ENCODE measurements at regions not wholly inside any gene's neighbourhood (a gene's known extent, or its start where the extent isn't known, plus 50 kb on each side); places are given as distances from the start of the nearest gene placed in this dataset.
"Not testable (repeated sequence)": the region's sequence is repeated elsewhere in the genome, so short reads cannot be mapped to it uniquely, and the experiment has no call there.

- no peak for DNase-seq (ENCODE audit: low read depth)
Observed at GRCh38 chr1:229856009-229856650, 210.9 kb upstream of the GALNT2 start.

DNA sequence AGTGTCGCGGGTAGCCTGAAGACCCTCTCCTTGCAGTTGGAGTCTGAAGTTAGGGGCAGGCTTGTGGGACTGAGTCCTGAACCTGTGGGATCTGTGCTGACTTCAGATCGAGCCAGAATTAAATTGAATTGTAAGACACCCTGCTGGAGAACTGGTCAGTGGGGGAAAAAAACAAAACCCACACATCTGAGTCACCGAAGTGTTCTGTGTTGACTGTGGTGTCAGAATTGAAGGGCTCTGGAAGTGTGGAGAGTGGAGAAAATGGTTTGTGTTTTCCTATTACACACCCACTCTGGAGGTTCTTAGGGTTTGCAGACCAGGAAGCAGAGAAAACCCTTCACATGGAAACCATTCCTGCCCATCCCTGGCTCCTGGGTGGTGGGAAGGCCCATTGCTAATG, 209.5 kb upstream of the GALNT2 start:
- peak; percentile 40 for DNase-seq (ENCODE audit: low read depth)

- no peak for DNase-seq (ENCODE audit: low read depth)
Observed at GRCh38 chr1:229859026-229859425, 208.0 kb upstream of the GALNT2 start.

- no peak for DNase-seq (ENCODE audit: low read depth)
Observed at GRCh38 chr1:229860926-229861325, 206.1 kb upstream of the GALNT2 start.

GRCh38 chr1:229862017-229862774, 204.8 kb upstream of the GALNT2 start:
- peak; percentile 20 for DNase-seq (ENCODE audit: low read depth)

- no peak for DNase-seq (ENCODE audit: low read depth)
Observed at GRCh38 chr1:229863651-229864545, 203.1 kb upstream of the GALNT2 start.

- no peak for DNase-seq (ENCODE audit: low read depth)
Observed at GRCh38 chr1:229864686-229865230, 202.3 kb upstream of the GALNT2 start.

DNA sequence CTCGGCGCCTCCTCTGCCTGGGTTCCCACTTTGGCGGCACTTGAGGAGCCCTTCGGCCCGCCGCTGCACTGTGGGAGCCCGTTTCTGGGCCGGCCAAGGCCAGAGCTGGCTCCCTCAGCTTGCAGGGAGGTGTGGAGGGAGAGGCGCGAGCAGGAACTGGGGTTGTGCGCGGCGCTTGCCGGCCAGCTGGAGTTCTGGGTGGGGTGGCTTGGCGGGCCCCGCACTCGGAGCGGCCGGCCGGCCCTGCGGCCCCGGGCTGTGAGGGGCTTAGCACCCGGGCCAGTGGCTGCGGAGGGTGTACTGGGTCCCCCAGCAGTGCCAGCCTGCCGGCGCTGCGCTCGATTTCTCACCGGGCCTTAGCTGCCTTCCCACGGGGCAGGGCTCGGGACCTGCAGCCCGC, 201.7 kb upstream of the GALNT2 start:
- DNase-seq (ENCODE audit: low read depth): not testable (repeated sequence)

DNA sequence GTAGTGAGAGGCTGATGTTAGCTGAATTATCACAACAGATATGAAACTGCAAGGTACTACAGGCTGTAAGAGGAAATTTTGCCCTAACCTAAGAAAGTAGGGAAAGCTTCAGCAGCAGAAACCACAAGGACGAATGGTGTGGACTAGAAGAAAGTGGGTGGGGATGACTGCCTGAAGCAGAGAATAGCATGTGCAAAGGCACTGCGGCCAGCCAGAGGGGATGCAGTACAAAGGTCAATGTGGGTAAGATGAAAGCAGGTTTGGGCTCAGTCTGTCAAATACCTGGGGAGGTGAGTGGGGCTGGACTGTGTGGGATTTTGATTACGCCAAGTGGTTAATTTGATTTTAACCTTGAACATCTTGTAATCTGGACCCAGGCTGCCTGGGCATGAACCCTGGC, 199.3 kb upstream of the GALNT2 start:
- DNase-seq (ENCODE audit: low read depth): no peak

- no peak for DNase-seq (ENCODE audit: low read depth)
Observed at GRCh38 chr1:229869240-229869639, 197.8 kb upstream of the GALNT2 start.

- DNase-seq (ENCODE audit: low read depth): no peak
Observed at GRCh38 chr1:229869687-229870086, 197.4 kb upstream of the GALNT2 start.

GRCh38 chr1:229870381-229870780, 196.7 kb upstream of the GALNT2 start:
- DNase-seq (ENCODE audit: low read depth): no peak

DNA sequence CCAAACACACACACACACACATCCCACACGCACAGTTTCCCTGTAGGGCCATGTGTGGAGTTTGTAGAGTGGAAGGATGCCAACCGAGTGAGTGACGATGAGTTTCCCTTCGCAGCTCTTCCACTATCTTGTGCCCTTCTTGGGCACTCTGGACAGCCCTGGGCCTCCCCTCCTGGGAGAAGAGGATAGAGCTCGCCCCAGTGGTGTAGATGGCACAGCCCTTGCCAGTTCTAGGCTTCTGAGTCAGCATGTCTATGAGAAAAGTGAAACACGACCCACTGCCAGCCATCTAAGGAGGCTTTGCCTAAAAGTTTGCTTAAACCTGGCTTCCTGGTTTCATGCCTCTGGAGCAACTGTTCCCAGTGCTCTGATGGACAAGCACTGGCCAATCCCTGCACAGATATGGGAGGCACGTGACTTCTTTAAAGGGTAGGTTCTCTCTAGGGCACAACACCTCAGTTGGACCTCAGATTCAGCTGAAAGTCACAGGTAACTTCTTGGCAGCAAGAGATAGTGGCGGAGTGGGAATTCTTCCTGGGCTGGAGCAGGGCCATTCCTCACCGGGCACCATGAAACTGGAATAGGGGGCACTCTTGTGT, 195.9 kb upstream of the GALNT2 start:
- DNase-seq (ENCODE audit: low read depth): no peak

- peak; percentile 33 for DNase-seq (ENCODE audit: low read depth)
Observed at GRCh38 chr1:229874136-229874535, 192.9 kb upstream of the GALNT2 start.

DNA sequence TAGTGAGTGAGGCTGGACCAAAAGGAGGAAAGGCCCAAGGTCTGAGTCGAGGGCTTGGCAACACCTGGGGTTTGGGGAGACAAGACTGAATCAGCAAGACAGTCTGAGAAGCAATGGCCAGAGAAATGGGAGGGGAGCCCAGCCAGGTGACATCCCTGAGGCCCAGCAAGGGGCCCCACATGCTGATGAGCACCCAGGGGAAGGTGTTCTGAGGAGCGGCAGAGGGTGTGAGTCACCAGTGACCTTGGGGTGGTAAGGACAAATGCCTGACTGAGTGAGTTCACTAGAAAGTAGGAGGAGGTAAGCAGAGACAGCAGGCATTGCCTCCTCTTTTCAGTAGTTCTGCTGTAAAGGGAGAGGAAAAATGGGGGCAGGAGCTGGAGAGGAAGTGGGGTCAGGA, 192.4 kb upstream of the GALNT2 start:
- peak; percentile 29 for DNase-seq (ENCODE audit: low read depth)

DNA sequence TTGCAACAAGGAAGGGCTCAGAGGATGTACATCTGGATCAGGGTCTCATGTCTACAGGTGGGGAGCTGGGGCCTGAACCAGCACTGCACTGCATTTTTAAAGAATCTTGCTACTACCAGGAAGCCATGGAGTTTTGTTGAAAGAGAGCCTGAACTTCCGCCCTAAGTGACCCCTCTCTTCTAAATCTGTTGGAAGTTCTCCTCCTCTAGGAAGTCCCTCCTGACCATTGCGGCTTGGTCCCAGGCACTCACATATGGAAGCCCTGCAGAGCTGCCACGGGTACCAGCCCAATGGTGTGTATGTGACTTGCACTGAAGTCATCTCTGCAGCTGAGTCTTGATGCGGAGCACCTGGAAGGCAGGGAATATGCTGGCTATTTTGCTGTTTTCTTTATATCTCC, 192.0 kb upstream of the GALNT2 start:
- DNase-seq (ENCODE audit: low read depth): no peak

DNA sequence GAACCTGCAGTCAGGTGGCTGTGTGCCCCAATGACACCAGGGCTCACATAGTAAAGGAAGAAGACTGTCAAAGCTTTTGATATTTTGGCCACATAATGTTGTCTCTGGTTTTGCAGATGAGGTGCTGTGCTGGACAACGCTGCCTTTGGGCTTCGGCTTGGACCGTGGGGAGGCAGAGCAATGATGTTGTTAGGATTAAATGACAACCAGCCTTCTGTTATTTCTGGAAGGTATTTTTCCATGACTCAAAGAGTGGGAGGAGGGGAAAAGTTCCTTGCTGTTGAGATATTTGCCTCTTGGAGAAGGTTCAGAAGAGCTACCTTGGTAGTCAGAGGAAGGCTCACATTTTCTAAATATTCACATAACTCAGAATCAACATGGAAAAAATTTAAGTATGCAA, 187.3 kb upstream of the GALNT2 start:
- no peak for DNase-seq (ENCODE audit: low read depth)

DNA sequence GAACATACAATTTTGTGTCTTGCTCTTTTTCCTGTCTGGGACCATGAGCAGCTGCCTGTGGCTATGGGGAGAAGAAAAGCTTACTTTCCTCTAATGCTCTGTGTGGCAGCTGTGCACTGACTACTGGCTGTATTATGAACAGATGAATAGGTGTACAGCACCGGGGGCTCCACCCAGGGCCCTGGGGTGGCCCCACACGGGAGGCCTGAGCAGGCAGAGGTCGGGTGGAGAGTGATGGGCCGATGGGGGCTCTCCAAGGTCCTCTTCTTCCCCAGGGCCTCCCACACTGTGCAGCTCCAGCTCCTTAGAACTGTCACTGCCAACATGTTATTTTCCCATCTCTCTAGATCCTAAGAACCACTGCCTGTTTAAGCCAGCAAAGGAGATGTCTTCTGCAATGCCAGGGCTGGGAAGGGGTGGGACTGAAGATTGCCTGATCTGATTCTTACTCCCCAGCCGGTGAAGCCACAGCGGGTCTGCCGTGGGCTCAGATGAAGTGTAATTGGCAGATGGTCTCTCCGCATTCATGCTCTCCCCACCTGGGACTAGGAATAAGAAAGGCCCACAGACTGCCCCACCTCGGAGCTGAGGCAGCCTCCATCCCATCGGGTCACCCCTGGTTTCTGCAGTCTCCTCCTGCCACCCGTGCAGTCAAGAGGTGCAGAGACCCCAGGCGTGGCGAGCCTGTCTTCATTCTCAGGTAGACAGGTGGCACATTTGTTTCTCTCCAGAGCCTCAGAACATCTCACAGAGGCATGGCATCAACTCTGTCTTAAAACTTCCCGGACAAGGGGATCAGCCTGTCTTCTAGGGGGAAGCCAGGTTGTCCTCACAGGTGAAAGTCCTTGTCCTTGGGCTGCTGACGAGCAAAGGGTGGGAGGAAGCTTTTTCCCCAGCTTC, 186.5 kb upstream of the GALNT2 start:
- no peak for DNase-seq (ENCODE audit: low read depth)

- no peak for DNase-seq (ENCODE audit: low read depth)
Observed at GRCh38 chr1:229882621-229883020, 184.4 kb upstream of the GALNT2 start.

DNA sequence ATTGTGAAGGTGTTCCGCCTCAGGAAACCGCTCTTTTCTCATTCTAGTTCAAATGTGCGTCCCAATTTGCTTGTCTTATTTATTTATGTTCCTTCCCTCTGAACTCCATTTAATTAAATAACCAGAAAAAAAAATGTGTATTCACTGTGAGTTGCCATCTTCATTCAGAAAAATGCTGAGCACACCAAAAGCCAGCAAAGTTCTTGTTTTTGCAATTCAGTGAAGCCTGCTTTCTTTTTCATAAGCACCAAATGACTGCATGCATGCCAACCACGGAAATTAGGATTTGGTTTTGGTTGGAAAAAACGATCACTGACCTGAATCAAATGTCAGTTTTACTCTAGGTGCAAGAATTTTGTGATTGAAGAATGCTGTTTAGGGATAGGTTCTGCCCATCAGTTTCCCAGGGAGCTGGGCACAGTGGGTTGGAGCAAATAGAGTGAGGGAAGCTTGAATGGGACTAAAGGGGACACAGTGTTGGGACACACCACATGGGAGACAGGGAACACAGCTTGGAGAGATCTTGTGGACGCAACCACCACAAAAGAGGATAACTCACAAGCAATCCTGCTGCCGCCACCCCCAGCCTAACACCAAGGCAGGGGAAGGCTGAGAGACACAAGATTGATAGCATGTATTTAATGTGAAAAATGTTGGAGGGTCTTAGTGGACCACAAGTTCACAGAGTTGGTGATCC, 183.4 kb upstream of the GALNT2 start:
- DNase-seq (ENCODE audit: low read depth): no peak
